ENCODE measurements at regions not wholly inside any gene's neighbourhood (a gene's known extent, or its start where the extent isn't known, plus 50 kb on each side); places are given as distances from the start of the nearest gene placed in this dataset.

- DNase-seq (ENCODE audit: low read depth in 4 of 6, low spot score in 6 of 6): no peak
- Histone ChIP-seq H3K9me3 (ENCODE audit: control insufficient read depth, insufficient read depth, low read length) (no peaks in the 10 kb centered on the region), H3K4me3 (ENCODE audit: low read depth, low read length) (no peak overlapping the region), H3K27ac (ENCODE audit: low read depth, low read length) (no peak overlapping the region), H3K36me3 (ENCODE audit: control insufficient read depth, insufficient read depth, low read length) (no peaks in the 10 kb centered on the region), H3K4me1 (ENCODE audit: control insufficient read depth, insufficient read depth, low read length) (peaks cover 21% of the 10 kb centered on the region), H3K27me3 (ENCODE audit: control insufficient read depth, insufficient read depth, low read length) (no peaks in the 10 kb centered on the region)
- WGBS (ENCODE audit: insufficient coverage): 71% methylated on average over 5 of the region's 5 CpGs
Observed at GRCh38 chr11:45023065-45023365, 72.3 kb upstream of the TP53I11 start.

- no peaks in the 10 kb centered on the region for H3K27me3 ChIP-seq (ENCODE audit: control insufficient read depth, insufficient read depth, low read length)
- H3K36me3 ChIP-seq (ENCODE audit: control insufficient read depth, insufficient read depth, low read length): no peaks in the 10 kb centered on the region
- H3K4me3 ChIP-seq (ENCODE audit: low read depth, low read length): no peak overlapping the region
- H3K9me3 ChIP-seq (ENCODE audit: control insufficient read depth, insufficient read depth, low read length): no peaks in the 10 kb centered on the region
- no peak overlapping the region for H3K27ac ChIP-seq (ENCODE audit: low read depth, low read length)
- DNase-seq (ENCODE audit: low read depth in 4 of 6, low spot score in 6 of 6): no peak
- peaks cover 24% of the 10 kb centered on the region for H3K4me1 ChIP-seq (ENCODE audit: control insufficient read depth, insufficient read depth, low read length)
- 58% methylated on average over 4 of the region's 4 CpGs for WGBS (ENCODE audit: insufficient coverage)
Observed at GRCh38 chr11:45024316-45024715, 73.6 kb upstream of the TP53I11 start.

- Histone ChIP-seq H3K27ac (ENCODE audit: low read depth, low read length) (no peak overlapping the region), H3K4me3 (ENCODE audit: low read depth, low read length) (no peak overlapping the region), H3K9me3 (ENCODE audit: control insufficient read depth, insufficient read depth, low read length) (no peaks in the 10 kb centered on the region), H3K36me3 (ENCODE audit: control insufficient read depth, insufficient read depth, low read length) (no peaks in the 10 kb centered on the region), H3K27me3 (ENCODE audit: control insufficient read depth, insufficient read depth, low read length) (no peaks in the 10 kb centered on the region), H3K4me1 (ENCODE audit: control insufficient read depth, insufficient read depth, low read length) (peaks cover 29% of the 10 kb centered on the region)
- DNase-seq (ENCODE audit: low read depth in 4 of 6, low spot score in 6 of 6): no peak
- WGBS (ENCODE audit: insufficient coverage): no CpG with 5 or more reads among the region's 4 CpGs
Observed at GRCh38 chr11:45024846-45025588, 74.3 kb upstream of the TP53I11 start.

GRCh38 chr11:45025716-45026492, 75.2 kb upstream of the TP53I11 start:
- no peaks in the 10 kb centered on the region for H3K36me3 ChIP-seq (ENCODE audit: control insufficient read depth, insufficient read depth, low read length)
- peak overlapping the region; percentile 50 for H3K27ac ChIP-seq (ENCODE audit: low read depth, low read length)
- H3K27me3 ChIP-seq (ENCODE audit: control insufficient read depth, insufficient read depth, low read length): no peaks in the 10 kb centered on the region
- no peaks in the 10 kb centered on the region for H3K9me3 ChIP-seq (ENCODE audit: control insufficient read depth, insufficient read depth, low read length)
- peak in 2 of 6 donors; percentile 43 to 71 for DNase-seq (ENCODE audit: low read depth in 4 of 6, low spot score in 6 of 6)
- H3K4me3 ChIP-seq (ENCODE audit: low read depth, low read length): no peak overlapping the region
- H3K4me1 ChIP-seq (ENCODE audit: control insufficient read depth, insufficient read depth, low read length): peaks cover 31% of the 10 kb centered on the region
- WGBS (ENCODE audit: insufficient coverage): 48% methylated on average over 12 of the region's 12 CpGs

- Histone ChIP-seq H3K4me1 (ENCODE audit: control insufficient read depth, insufficient read depth, low read length) (peaks cover 25% of the 10 kb centered on the region), H3K36me3 (ENCODE audit: control insufficient read depth, insufficient read depth, low read length) (no peaks in the 10 kb centered on the region), H3K4me3 (ENCODE audit: low read depth, low read length) (no peak overlapping the region), H3K27me3 (ENCODE audit: control insufficient read depth, insufficient read depth, low read length) (no peaks in the 10 kb centered on the region), H3K27ac (ENCODE audit: low read depth, low read length) (no peak overlapping the region), H3K9me3 (ENCODE audit: control insufficient read depth, insufficient read depth, low read length) (no peaks in the 10 kb centered on the region)
- 31% methylated on average over 6 of the region's 6 CpGs for WGBS (ENCODE audit: insufficient coverage)
- DNase-seq (ENCODE audit: low read depth in 4 of 6, low spot score in 6 of 6): peak in 2 of 6 donors; percentile 41 to 77
Observed at GRCh38 chr11:45026835-45027234, 76.2 kb upstream of the TP53I11 start.

GRCh38 chr11:45027312-45027711, 76.6 kb upstream of the TP53I11 start:
- Histone ChIP-seq H3K4me3 (ENCODE audit: low read depth, low read length) (no peak overlapping the region), H3K27ac (ENCODE audit: low read depth, low read length) (no peak overlapping the region), H3K4me1 (ENCODE audit: control insufficient read depth, insufficient read depth, low read length) (peaks cover 20% of the 10 kb centered on the region), H3K36me3 (ENCODE audit: control insufficient read depth, insufficient read depth, low read length) (no peaks in the 10 kb centered on the region), H3K27me3 (ENCODE audit: control insufficient read depth, insufficient read depth, low read length) (no peaks in the 10 kb centered on the region), H3K9me3 (ENCODE audit: control insufficient read depth, insufficient read depth, low read length) (no peaks in the 10 kb centered on the region)
- no peak for DNase-seq (ENCODE audit: low read depth in 4 of 6, low spot score in 6 of 6)
- 97% methylated on average over 2 of the region's 4 CpGs for WGBS (ENCODE audit: insufficient coverage)

GRCh38 chr11:45028911-45029682, 78.4 kb upstream of the TP53I11 start:
- no peaks in the 10 kb centered on the region for H3K9me3 ChIP-seq (ENCODE audit: control insufficient read depth, insufficient read depth, low read length)
- H3K27ac ChIP-seq (ENCODE audit: low read depth, low read length): no peak overlapping the region
- peak in 1 of 6 donors; percentile 67 for DNase-seq (ENCODE audit: low read depth in 4 of 6, low spot score in 6 of 6)
- H3K36me3 ChIP-seq (ENCODE audit: control insufficient read depth, insufficient read depth, low read length): no peaks in the 10 kb centered on the region
- 64% methylated on average over 11 of the region's 13 CpGs for WGBS (ENCODE audit: insufficient coverage)
- H3K4me3 ChIP-seq (ENCODE audit: low read depth, low read length): no peak overlapping the region
- peaks cover 20% of the 10 kb centered on the region for H3K4me1 ChIP-seq (ENCODE audit: control insufficient read depth, insufficient read depth, low read length)
- no peaks in the 10 kb centered on the region for H3K27me3 ChIP-seq (ENCODE audit: control insufficient read depth, insufficient read depth, low read length)

- Histone ChIP-seq H3K27ac (ENCODE audit: low read depth, low read length) (no peak overlapping the region), H3K4me1 (ENCODE audit: control insufficient read depth, insufficient read depth, low read length) (peaks cover 20% of the 10 kb centered on the region), H3K27me3 (ENCODE audit: control insufficient read depth, insufficient read depth, low read length) (no peaks in the 10 kb centered on the region), H3K4me3 (ENCODE audit: low read depth, low read length) (no peak overlapping the region), H3K9me3 (ENCODE audit: control insufficient read depth, insufficient read depth, low read length) (no peaks in the 10 kb centered on the region), H3K36me3 (ENCODE audit: control insufficient read depth, insufficient read depth, low read length) (no peaks in the 10 kb centered on the region)
- no peak for DNase-seq (ENCODE audit: low read depth in 4 of 6, low spot score in 6 of 6)
- WGBS (ENCODE audit: insufficient coverage): 69% methylated on average over 5 of the region's 6 CpGs
Observed at GRCh38 chr11:45030778-45031177, 80.1 kb upstream of the TP53I11 start.

- Histone ChIP-seq H3K27ac (ENCODE audit: low read depth, low read length) (no peak overlapping the region), H3K9me3 (ENCODE audit: control insufficient read depth, insufficient read depth, low read length) (no peaks in the 10 kb centered on the region), H3K4me3 (ENCODE audit: low read depth, low read length) (no peak overlapping the region), H3K4me1 (ENCODE audit: control insufficient read depth, insufficient read depth, low read length) (peaks cover 9% of the 10 kb centered on the region), H3K36me3 (ENCODE audit: control insufficient read depth, insufficient read depth, low read length) (no peaks in the 10 kb centered on the region), H3K27me3 (ENCODE audit: control insufficient read depth, insufficient read depth, low read length) (no peaks in the 10 kb centered on the region)
- no peak for DNase-seq (ENCODE audit: low read depth in 4 of 6, low spot score in 6 of 6)
- WGBS (ENCODE audit: insufficient coverage): 92% methylated on average over 2 of the region's 2 CpGs
Observed at GRCh38 chr11:45031912-45032519, 81.3 kb upstream of the TP53I11 start.

Measured in spinal cord (tissue), 9 donors.